ENCODE measurements at regions not wholly inside any gene's neighbourhood (a gene's known extent, or its start where the extent isn't known, plus 50 kb on each side); places are given as distances from the start of the nearest gene placed in this dataset.
"Not testable (repeated sequence)": the region's sequence is repeated elsewhere in the genome, so short reads cannot be mapped to it uniquely, and the experiment has no call there.

DNA sequence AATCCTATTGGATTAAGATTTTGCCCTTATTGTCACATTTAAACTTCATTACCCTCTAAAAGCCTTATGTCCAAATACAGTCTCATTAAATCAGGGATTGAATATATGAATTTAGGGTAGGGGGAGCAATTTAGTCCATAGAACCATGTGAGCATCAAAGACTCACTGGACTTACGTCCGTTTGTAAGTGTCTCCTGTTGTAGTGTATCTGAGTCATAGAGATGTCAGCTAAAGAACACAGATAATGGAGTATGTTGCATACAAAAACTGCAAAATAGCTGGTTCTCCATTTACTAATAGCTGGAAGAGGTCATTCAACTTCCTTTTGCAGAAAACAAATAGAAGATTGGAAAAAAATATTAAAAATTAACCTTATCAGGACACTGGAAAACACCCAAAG, 599.1 kb upstream of the SOX9 start:
- DNase-seq (ENCODE audit: low read depth): no peak

GRCh38 chr17:71522383-71522782, 598.4 kb upstream of the SOX9 start:
- DNase-seq (ENCODE audit: low read depth): peak; percentile 23

DNA sequence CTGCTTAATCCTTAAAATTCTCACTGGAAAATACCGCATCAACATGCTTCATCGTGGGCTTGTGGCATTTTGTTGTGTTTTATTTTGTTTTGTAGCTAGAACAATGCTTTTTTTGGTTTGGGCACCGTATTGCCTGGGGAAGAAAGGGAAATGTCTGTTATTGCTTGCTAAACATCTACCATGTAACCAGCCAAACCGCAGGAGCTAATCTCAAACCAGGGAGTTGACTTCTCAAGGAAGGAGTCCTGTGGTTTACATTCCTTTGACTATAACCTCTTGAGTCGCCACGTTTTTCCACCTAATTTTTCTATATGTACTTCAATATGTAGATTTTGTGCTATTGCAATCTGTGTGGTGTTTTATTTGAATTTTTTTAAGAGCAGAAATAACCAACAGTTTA, 593.5 kb upstream of the SOX9 start:
- DNase-seq (ENCODE audit: low read depth): peak; percentile 48

- DNase-seq (ENCODE audit: low read depth): no peak
Observed at GRCh38 chr17:71528210-71528609, 592.6 kb upstream of the SOX9 start.

GRCh38 chr17:71530248-71530647, 590.6 kb upstream of the SOX9 start:
- peak; percentile 50 for DNase-seq (ENCODE audit: low read depth)

DNA sequence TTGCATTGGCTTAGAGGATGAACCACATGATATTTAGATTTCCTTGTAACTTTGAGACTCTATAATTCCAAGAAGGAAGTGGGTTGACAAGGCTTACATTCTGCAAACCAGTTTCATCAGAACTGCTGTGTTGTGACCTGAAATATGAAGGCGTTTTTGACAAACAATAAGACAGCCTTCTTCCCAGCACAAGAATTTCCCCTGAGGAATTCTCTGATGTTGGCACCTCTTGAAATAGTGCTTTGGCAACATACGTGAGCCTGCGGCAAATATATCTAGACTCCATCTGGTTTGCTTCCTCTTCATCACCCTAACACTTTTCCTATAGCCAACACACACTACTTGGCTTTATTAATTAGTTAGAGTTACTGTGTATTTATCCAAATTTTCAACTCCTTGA, 585.5 kb upstream of the SOX9 start:
- DNase-seq (ENCODE audit: low read depth): no peak

- DNase-seq (ENCODE audit: low read depth): no peak
Observed at GRCh38 chr17:71546419-71546818, 574.4 kb upstream of the SOX9 start.

DNA sequence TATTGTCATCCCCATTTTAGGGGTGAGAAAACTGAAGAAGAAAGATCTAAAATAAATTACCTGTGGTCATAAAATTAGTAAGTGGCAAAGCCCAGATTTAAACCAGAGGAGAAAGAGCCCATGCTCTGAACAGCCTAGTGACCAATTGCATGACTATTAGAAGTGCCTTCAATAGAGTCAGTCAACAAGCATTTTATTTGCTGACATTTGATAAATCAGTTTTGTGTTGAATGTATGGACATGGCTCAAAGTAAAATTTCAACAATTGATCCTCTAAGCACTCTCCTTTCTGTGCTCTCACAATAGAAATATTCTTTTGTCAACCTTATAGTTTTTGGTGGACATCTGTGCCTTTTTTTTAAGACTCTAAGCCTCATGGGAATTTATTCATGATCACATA, 572.9 kb upstream of the SOX9 start:
- DNase-seq (ENCODE audit: low read depth): no peak

DNA sequence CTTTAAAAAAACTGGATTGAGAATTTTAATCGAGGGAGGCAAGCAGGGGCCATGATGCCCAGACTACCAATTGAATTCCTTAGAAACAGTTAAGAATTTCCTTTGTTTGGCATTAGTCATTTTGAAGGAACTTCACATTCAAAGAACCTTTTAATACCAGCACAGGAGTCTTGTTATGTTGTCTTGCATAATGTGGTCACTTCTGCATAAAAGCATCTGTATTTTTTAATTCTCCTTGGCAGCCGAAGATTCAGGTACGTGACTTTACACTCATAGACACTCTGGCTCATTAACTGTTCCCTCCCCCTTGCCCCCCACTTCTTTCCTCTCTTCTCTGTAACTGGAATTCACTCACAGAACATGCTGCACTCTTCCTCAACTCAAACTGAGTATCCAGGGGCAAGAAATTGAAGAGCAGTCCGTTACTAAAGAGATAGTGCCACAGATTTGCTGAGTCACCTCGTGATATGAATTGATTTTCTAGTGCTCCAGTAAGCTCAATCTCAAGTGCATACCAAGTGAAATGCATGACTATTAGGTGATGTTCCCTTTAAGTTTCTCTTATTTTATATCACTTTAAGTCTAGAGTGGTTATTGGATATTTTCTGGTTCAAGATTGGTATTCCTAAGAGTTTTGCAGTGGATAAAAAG, 572.2 kb upstream of the SOX9 start:
- DNase-seq (ENCODE audit: low read depth): peak; percentile 84

DNA sequence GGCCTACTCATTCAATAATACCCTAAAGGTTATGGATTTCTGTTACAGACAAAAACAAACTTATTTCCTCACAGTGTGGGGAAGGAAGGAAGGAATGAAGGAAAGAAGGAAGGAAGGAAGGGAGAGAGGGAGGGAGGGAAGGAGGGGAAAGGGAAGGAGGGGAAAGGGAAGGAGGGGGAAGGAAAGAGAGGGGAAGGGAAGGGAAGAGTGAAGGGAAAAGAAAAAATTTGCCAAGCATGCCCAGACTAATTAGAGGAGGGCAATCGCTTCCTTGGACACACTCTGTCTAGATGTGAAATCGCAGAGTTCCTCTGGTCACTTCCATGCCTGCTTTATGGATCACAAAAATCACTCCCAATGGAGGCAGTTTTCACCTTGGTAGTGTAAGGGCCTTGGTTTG, 570.1 kb upstream of the SOX9 start:
- DNase-seq (ENCODE audit: low read depth): no peak

DNA sequence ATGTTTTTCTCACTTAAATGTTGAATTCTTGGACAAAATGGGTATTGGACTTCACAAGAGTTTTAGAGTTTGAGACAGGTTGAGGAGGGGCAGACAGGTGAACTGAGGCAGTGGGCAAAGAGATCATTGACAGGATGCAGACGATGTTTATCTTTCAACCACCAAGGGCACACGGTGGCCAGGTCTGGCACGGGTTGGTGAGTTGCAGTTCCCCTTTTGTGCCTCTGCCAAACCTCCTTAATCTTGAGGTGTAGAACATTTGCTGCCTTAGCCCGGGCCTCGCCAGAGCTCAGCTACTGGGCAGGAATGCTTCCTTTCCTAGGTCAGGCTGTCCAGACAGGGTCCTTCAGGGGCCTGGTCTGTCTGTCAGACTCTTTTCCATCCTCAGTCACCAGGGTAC, 567.4 kb upstream of the SOX9 start:
- no peak for DNase-seq (ENCODE audit: low read depth)

DNA sequence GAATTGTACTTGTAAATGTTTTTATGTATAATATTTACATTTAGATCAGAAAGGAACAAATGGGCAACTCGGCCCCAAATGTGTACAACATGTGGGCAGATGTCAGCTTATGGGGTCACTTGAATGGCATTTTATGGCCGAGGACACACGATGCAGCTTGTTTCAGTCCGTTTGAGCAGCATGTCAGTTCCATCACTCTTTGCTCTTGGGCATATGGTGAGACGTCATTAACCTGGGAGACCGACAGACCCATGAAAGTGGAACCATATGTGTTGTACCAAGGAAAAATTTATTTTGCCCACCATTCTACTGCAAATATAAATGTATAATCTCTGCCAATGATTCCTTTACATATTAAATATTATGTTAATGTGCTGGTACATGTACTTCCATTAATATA, 561.9 kb upstream of the SOX9 start:
- no peak for DNase-seq (ENCODE audit: low read depth)

- DNase-seq (ENCODE audit: low read depth): no peak
Observed at GRCh38 chr17:71572343-71572742, 548.5 kb upstream of the SOX9 start.

GRCh38 chr17:71578446-71578845, 542.4 kb upstream of the SOX9 start:
- no peak for DNase-seq (ENCODE audit: low read depth)

DNA sequence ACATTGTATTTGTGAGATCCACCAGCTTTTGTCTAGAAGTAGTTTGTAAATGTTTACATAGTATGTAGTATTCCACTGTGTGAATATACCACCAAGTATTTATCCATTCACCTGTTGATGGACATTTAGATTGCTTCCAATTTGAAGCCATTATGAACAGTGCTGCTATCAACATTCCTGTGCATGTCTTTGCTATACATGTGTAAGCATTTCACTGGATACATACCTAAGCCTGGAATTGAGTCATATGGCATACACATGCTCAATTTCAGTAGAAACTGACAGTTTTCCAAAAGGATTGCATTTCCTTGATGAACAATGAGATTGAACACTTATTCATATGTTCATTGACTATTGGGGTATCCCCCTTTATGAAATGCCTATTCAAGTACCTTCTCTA, 540.6 kb upstream of the SOX9 start:
- DNase-seq (ENCODE audit: low read depth): no peak

GRCh38 chr17:71585540-71585939, 535.3 kb upstream of the SOX9 start:
- DNase-seq (ENCODE audit: low read depth): no peak

DNA sequence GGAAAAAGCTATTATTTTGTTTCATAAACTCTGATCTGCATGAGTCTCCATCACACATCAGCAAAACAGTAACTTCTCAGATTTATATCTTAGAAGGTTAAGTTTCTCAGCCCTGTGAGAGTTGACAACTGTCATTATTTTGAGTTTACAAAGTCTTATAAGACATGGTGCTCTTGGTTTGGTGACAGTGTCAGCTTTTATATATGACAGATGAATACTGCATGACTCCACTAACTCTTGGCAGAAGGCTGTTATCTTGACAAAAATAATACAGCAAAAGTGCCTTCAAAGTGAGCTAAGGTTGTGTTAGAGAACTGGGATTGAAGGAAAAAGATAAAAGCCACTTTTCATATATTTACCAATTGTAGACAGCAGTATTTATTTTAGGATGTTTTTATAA, 528.4 kb upstream of the SOX9 start:
- no peak for DNase-seq (ENCODE audit: low read depth)

DNA sequence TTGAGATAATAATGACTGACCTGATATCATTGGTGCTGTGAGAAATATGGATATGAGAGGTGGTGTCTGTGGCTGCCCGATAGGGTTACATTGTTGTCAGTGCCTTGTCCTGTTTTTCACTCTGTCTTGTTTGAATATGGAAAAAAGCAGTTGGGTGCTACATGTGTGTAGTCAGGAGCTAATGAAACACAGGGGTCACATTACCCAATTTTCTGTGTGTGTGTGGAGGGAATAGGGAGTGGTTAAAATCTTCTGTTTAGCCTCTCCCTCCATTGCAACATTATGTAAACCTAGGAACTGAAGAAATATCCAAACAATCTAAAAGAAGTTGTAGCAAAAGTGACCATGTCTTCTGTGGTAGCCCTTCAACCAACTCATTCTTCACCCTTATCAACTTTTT, 527.7 kb upstream of the SOX9 start:
- DNase-seq (ENCODE audit: low read depth): no peak

DNA sequence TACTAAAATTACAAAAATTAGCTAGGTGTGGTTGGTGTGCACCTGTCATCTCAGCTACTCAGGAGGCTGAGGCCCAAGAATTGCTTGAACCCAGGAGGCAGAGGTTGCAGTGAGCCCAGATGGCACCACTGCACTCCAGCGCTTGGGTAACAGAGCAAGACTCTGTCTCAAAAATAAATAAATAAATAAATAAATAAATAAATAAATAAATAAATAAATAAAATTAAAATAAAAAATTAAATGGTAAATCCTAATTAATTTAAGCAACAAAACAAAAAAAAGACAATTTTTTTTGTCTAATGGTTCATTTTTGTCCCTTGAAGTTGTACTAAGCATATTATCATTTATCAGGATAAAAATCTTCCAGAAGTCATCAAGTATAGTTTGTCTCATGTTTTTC, 521.2 kb upstream of the SOX9 start:
- not testable (repeated sequence) for DNase-seq (ENCODE audit: low read depth)

DNA sequence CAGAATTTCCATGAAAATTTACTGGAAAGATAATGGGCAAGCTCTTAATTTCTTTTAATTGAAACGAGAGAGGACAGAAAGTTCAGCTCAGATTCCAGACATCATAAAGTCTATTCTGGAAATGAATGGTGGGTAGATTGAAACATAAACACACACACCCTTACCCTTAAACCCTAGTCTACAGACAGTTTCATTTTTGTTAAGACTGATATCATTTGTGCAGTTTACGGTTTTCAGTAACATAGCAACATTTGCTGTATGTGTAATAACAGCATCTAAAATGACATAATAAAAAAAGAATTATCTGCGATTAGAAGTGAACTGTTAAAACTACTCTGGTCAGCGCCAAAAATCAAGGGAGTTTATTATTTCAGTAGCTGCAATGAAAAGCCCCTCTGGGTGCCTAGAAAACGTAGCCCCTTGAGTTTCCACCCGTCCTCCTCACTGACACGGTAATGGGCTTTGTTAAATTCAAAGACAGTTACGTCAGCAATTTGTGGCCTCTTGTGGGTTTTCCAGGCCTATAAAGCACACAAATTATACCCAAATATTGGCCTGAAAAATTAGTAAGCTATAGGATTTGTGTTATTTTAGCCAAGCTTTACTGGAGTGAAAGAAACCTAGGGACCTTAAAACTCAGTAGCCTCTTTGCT, 520.6 kb upstream of the SOX9 start:
- no peak for DNase-seq (ENCODE audit: low read depth)

GRCh38 chr17:71601894-71602504, 518.8 kb upstream of the SOX9 start:
- no peak for DNase-seq (ENCODE audit: low read depth)

- DNase-seq (ENCODE audit: low read depth): no peak
Observed at GRCh38 chr17:71613996-71614395, 506.8 kb upstream of the SOX9 start.

- DNase-seq (ENCODE audit: low read depth): no peak
Observed at GRCh38 chr17:71615820-71616219, 505.0 kb upstream of the SOX9 start.

- DNase-seq (ENCODE audit: low read depth): not testable (repeated sequence)
Observed at GRCh38 chr17:71617767-71618166, 503.1 kb upstream of the SOX9 start.
